H1 (cell line): ENCODE measurements at regions not wholly inside any gene's neighbourhood (a gene's known extent, or its start where the extent isn't known, plus 50 kb on each side); places are given as distances from the start of the nearest gene placed in this dataset.

Experiments used
- CTCF ChIA-PET: fragments of 300-600 bp; sonication (Branson Sonifier 250); formaldehyde crosslinking; loops from one replicate; lab custom pipeline; 2021; ENCODE audit not compliant: partially characterized antibody; lab: Charles Lee
- POLR2A ChIA-PET: fragments of 300-600 bp; sonication (Branson Sonifier 250); formaldehyde crosslinking; loops from one replicate; lab custom pipeline; 2021; ENCODE audit warnings: inconsistent platforms; ENCODE audit not compliant: partially characterized antibody; lab: Charles Lee
- DNase-seq, 2 experiments: peaks; one replicate each; pipeline versions ENCODE4 v3.0.0 to v3.0.0-alpha.2; 2010 to 2022; ENCODE audit warnings: low spot score in 2 of 2, low read depth in 1 of 2, mixed read lengths in 1 of 2
- FAIRE-seq: peaks from 2 replicates; lab custom pipeline; 2011; peaks lifted over from hg19 to GRCh38; lab: Jason Lieb, UNC
- H2AFZ ChIP-seq: 2 replicates; pipeline ENCODE4 v1.8.1; 2012; ENCODE audit warnings: low read length, inconsistent platforms
- H2AK5ac ChIP-seq: 2 replicates; pipeline ENCODE4 v1.6.1; 2013; ENCODE audit warnings: low read depth, low read length
- H2BK120ac ChIP-seq: replicated peaks from 2 replicates; pipeline ENCODE3; 2013; ENCODE audit warnings: low read depth, low read length, inconsistent platforms
- H2BK12ac ChIP-seq: 2 replicates; pipeline ENCODE4 v1.6.1; 2013; ENCODE audit warnings: low read depth, low read length
- H2BK15ac ChIP-seq: 2 replicates; pipeline ENCODE4 v1.6.1; 2013; ENCODE audit warnings: low read length
- H2BK20ac ChIP-seq: 2 replicates; pipeline ENCODE4 v1.6.1; 2013; ENCODE audit warnings: low read length
- H2BK5ac ChIP-seq: 2 replicates; pipeline ENCODE4 v1.6.1; 2013; ENCODE audit warnings: low read depth, low read length
- H3K14ac ChIP-seq: 2 replicates; pipeline ENCODE4 v1.6.1; 2013; ENCODE audit warnings: inconsistent platforms; ENCODE audit not compliant: insufficient read length
- H3K18ac ChIP-seq: 2 replicates; pipeline ENCODE4 v1.6.1; 2013; ENCODE audit warnings: low read length; ENCODE audit errors: extremely low read depth
- H3K23ac ChIP-seq: 2 replicates; pipeline ENCODE4 v1.6.1; 2013; ENCODE audit warnings: inconsistent platforms; ENCODE audit not compliant: insufficient read length
- H3K23me2 ChIP-seq: 2 replicates; pipeline ENCODE4 v1.6.1; 2013; ENCODE audit warnings: low read depth, low read length
- H3K27ac ChIP-seq: 2 replicates; pipeline ENCODE4 v1.6.1; 2011; ENCODE audit warnings: low read depth, low read length, inconsistent platforms
- H3K27me3 ChIP-seq, 4 experiments: replicated peaks in 1 of 4; 1 replicate in 1 of 4; 2 replicates in 3 of 4; pipeline versions ENCODE4 v1.6.1 to v1.8.1; 2011 to 2013; ENCODE audit warnings: low read length in 3 of 4, mild to moderate bottlenecking in 3 of 4, inconsistent platforms in 2 of 4, mixed read lengths in 2 of 4, moderate library complexity in 1 of 4; ENCODE audit not compliant: control insufficient read depth in 3 of 4, insufficient read depth in 3 of 4; ENCODE audit errors: extremely low read depth in 1 of 4
- H3K36me3 ChIP-seq, 4 experiments: 2 replicates each; pipeline versions ENCODE4 v1.6.1 to v1.8.1; 2011 to 2013; ENCODE audit warnings: mild to moderate bottlenecking in 4 of 4, low read length in 3 of 4, moderate library complexity in 2 of 4, control low read depth in 1 of 4, inconsistent platforms in 1 of 4; ENCODE audit not compliant: insufficient read depth in 4 of 4, control insufficient read depth in 2 of 4
- H3K4ac ChIP-seq: replicated peaks from 2 replicates; pipeline ENCODE3; 2013; ENCODE audit warnings: low read length, low read depth, mixed read lengths, inconsistent platforms; ENCODE audit not compliant: insufficient read length
- H3K4me1 ChIP-seq, 4 experiments: replicated peaks in 1 of 4; 1 replicate in 1 of 4; 2 replicates in 3 of 4; pipeline versions ENCODE4 v1.6.1 to v1.8.1; 2011 to 2013; ENCODE audit warnings: low read length in 3 of 4, inconsistent platforms in 2 of 4, mixed read lengths in 1 of 4; ENCODE audit not compliant: insufficient read depth in 4 of 4, control insufficient read depth in 3 of 4
- H3K4me2 ChIP-seq, 2 experiments: 2 replicates each; pipeline versions ENCODE4 v1.6.1 to v1.8.1; 2011 to 2013; ENCODE audit warnings: low read depth in 2 of 2, low read length in 2 of 2, control low read depth in 1 of 2, inconsistent platforms in 1 of 2, mild to moderate bottlenecking in 1 of 2; ENCODE audit not compliant: insufficient read depth in 1 of 2
- H3K4me3 ChIP-seq, 4 experiments: fragments of 200-600, 300-600 bp in 1 of 4; sonication (generic), shearing (Covaris generic), sonication (Bioruptor Twin) in 1 of 4; 2 replicates each; pipeline versions ENCODE4 v1.5.1 to v1.8.1; 2011 to 2016; ENCODE audit warnings: low read length in 4 of 4, low read depth in 3 of 4, control low read depth in 2 of 4, inconsistent platforms in 2 of 4, mild to moderate bottlenecking in 2 of 4, mixed read lengths in 1 of 4, moderate library complexity in 1 of 4; ENCODE audit not compliant: insufficient read depth in 2 of 4; ENCODE audit errors: extremely low read depth in 1 of 4
- H3K56ac ChIP-seq: replicated peaks from 2 replicates; pipeline ENCODE3; 2013; ENCODE audit warnings: low read depth, mild to moderate bottlenecking, mixed read lengths, low read length, inconsistent platforms; ENCODE audit not compliant: insufficient read length
- H3K79me1 ChIP-seq: 2 replicates; pipeline ENCODE4 v1.6.1; 2013; ENCODE audit warnings: low read depth, low read length, control low read depth
- H3K79me2 ChIP-seq, 2 experiments: 2 replicates each; pipeline versions ENCODE4 v1.6.1 to v1.8.1; 2012 to 2013; ENCODE audit warnings: low read length in 2 of 2, mild to moderate bottlenecking in 2 of 2, inconsistent platforms in 1 of 2; ENCODE audit not compliant: insufficient read depth in 2 of 2, control insufficient read depth in 1 of 2
- H3K9ac ChIP-seq, 4 experiments: replicated peaks in 1 of 4; 1 replicate in 1 of 4; 2 replicates in 3 of 4; pipeline versions ENCODE4 v1.6.1 to v1.8.1; 2011 to 2013; ENCODE audit warnings: low read depth in 3 of 4, low read length in 3 of 4, control low read depth in 2 of 4, mild to moderate bottlenecking in 2 of 4, moderate library complexity in 2 of 4, inconsistent platforms in 1 of 4; ENCODE audit errors: extremely low read depth in 1 of 4
- H3K9me3 ChIP-seq, 2 experiments: 2 replicates each; pipeline versions ENCODE4 v1.6.1 to v1.8.1; 2012 to 2013; ENCODE audit warnings: mild to moderate bottlenecking in 2 of 2, moderate library complexity in 2 of 2, control low read depth in 1 of 2, inconsistent platforms in 1 of 2, low read depth in 1 of 2, low read length in 1 of 2, mixed read lengths in 1 of 2; ENCODE audit not compliant: insufficient read depth in 2 of 2
- H4K20me1 ChIP-seq, 2 experiments: replicated peaks in 1 of 2; 2 replicates each; pipeline versions ENCODE3 to v1.8.1; 2011 to 2013; ENCODE audit warnings: inconsistent platforms in 2 of 2, low read length in 2 of 2, mild to moderate bottlenecking in 1 of 2; ENCODE audit not compliant: insufficient read depth in 2 of 2, control insufficient read depth in 1 of 2
- H4K5ac ChIP-seq: 2 replicates; pipeline ENCODE4 v1.6.1; 2013; ENCODE audit warnings: low read length, low read depth, mixed read lengths, inconsistent platforms; ENCODE audit not compliant: insufficient read length
- H4K8ac ChIP-seq: 2 replicates; pipeline ENCODE4 v1.8.0; 2013; ENCODE audit warnings: mild to moderate bottlenecking, moderate library complexity, low read length, inconsistent platforms; ENCODE audit not compliant: insufficient read depth; ENCODE audit errors: extremely low read depth
- H4K91ac ChIP-seq: replicated peaks from 2 replicates; pipeline ENCODE3; 2013; ENCODE audit warnings: low read length, mixed read lengths, inconsistent platforms; ENCODE audit not compliant: insufficient read length
- ASH2L ChIP-seq: fragments of 200-600, 300-600 bp; sonication (generic); IDR thresholded peaks from one replicate; pipeline ENCODE4 v1.7.1; 2017; ENCODE audit warnings: low read length
- BCL11A ChIP-seq, 2 experiments: IDR thresholded peaks; one replicate each; pipeline ENCODE4 v1.6.1; 2011; ENCODE audit warnings: low read depth in 2 of 2, low read length in 2 of 2, mild to moderate bottlenecking in 2 of 2
- CBX8 ChIP-seq: fragments of 300-800, 300-1000 bp; sonication (generic); IDR thresholded peaks from 2 replicates; pipeline ENCODE4 v1.7.1; 2016; ENCODE audit warnings: low read depth, low read length, borderline replicate concordance
- CTBP2 ChIP-seq: IDR thresholded peaks from 2 replicates; pipeline ENCODE4 v1.7.0; 2011; ENCODE audit warnings: borderline replicate concordance, mild to moderate bottlenecking, moderate library complexity, mixed read lengths, low read length; ENCODE audit not compliant: insufficient read depth, insufficient read length
- GABPA ChIP-seq: IDR thresholded peaks from 2 replicates; pipeline ENCODE4 v1.6.1; 2011; ENCODE audit warnings: mild to moderate bottlenecking, low read length, moderate library complexity, borderline replicate concordance; ENCODE audit not compliant: insufficient read depth
- KDM4A ChIP-seq: IDR thresholded peaks from one replicate; pipeline ENCODE4 v1.7.1; 2012; ENCODE audit warnings: low read depth, mild to moderate bottlenecking, moderate library complexity, low read length, inconsistent platforms; ENCODE audit not compliant: severe bottlenecking
- RFX5 ChIP-seq: IDR thresholded peaks from 2 replicates; pipeline ENCODE4 v1.6.1; 2011; ENCODE audit warnings: low read depth, low read length, improper control_type of control experiment, borderline replicate concordance
- TAF7 ChIP-seq: optimal IDR thresholded peaks from 2 replicates; pipeline ENCODE3; 2011; ENCODE audit warnings: low read depth, mild to moderate bottlenecking, inconsistent platforms, low read length, moderate library complexity, borderline replicate concordance
- TF ChIP-seq, protein P1 (sequence below): IDR thresholded peaks from 2 replicates; pipeline ENCODE4 v1.6.1; 2012; ENCODE audit warnings: inconsistent platforms
- TF ChIP-seq, protein P2 (sequence below): IDR thresholded peaks from 2 replicates; pipeline ENCODE4 v1.6.1; 2012; ENCODE audit warnings: inconsistent platforms

DNA sequence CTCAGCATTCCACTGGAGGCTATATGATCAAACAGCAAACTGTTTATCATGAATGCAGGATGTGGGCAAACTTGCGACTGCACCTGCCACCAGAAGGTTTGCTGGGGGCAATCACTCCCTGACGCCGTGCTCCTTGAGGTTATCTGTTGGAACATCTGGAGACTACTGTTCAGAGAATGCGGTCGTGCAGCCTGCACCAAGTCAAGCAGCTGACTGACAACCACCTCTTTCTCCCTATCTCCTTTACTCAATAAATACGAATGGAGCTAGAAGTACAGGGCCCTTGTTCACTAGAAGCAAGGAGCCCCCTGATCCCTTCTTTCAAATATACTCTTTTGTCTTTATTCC, 2101.2 kb downstream of the TP53TG3F start (continued):
- no peak for TF ChIP-seq TAF7

DNA sequence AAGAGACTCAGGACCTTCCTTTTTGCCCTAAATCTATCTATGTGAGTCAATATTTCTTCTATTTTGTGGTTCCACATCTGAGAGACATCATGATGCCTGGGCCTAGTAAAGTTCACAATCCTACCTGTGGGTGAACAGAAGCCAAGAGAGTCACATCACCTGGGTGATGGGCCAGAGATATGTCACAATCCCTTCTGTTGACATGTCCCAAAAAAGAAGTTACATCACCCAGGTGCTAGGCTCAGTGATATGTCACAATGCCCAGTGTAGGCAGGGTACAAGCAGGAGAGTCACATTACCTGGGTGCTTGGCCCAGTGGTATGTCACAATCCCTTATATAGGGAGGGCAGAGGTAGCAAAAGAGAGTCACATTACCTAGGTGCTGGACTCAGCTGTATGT, 2101.9 kb downstream of the TP53TG3F start:
- H3K4me1 ChIP-seq, result no peaks in the 10 kb centered on the region
- no peak overlapping the region for H2BK15ac ChIP-seq
- H2BK12ac ChIP-seq, result no peak overlapping the region
- no peaks in the 10 kb centered on the region for H3K23me2 ChIP-seq
- H4K20me1 ChIP-seq, result no peaks in the 10 kb centered on the region
- no peak overlapping the region for H3K23ac ChIP-seq
- H3K79me1 ChIP-seq, result no peaks in the 10 kb centered on the region
- H2BK5ac ChIP-seq, result no peak overlapping the region
- no peak overlapping the region for H2AFZ ChIP-seq
- POLR2A ChIA-PET, result no interaction called here
- no peak overlapping the region for H3K4me3 ChIP-seq
- no peak overlapping the region for H4K8ac ChIP-seq
- DNase-seq, result no peak
- H3K9me3 ChIP-seq, result peaks cover 88 to 96% of the 10 kb centered on the region in 2 experiments
- no peak for TF ChIP-seq CBX8
- TF ChIP-seq, protein P1, sequence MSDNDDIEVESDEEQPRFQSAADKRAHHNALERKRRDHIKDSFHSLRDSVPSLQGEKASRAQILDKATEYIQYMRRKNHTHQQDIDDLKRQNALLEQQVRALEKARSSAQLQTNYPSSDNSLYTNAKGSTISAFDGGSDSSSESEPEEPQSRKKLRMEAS, result no peak
- no peak for TF ChIP-seq GABPA
- TF ChIP-seq, protein P2, sequence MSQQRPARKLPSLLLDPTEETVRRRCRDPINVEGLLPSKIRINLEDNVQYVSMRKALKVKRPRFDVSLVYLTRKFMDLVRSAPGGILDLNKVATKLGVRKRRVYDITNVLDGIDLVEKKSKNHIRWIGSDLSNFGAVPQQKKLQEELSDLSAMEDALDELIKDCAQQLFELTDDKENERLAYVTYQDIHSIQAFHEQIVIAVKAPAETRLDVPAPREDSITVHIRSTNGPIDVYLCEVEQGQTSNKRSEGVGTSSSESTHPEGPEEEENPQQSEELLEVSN, result no peak
- no peak for TF ChIP-seq RFX5
- TF ChIP-seq KDM4A, result no peak
- TF ChIP-seq CTBP2, result no peak
- no peak for TF ChIP-seq BCL11A (IDR thresholded peaks at IDR 0.05; ENCODE audit: low read depth in 2 of 2, low read length in 2 of 2)
- TF ChIP-seq ASH2L, result no peak
- TF ChIP-seq, all 59 proteins: peak for 0
- Histone ChIP-seq H2BK120ac (no peak overlapping the region), H3K56ac (no peak overlapping the region), H3K4me2 (no peak overlapping the region), H3K36me3 (no peaks in the 10 kb centered on the region), H3K27me3 (no peaks in the 10 kb centered on the region), H2AK5ac (no peak overlapping the region), H4K91ac (no peak overlapping the region), H3K79me2 (no peaks in the 10 kb centered on the region), H3K27ac (no peak overlapping the region), H2BK20ac (no peak overlapping the region), H3K9ac (no peak overlapping the region), H3K14ac (no peak overlapping the region), H3K18ac (no peak overlapping the region), H4K5ac (no peak overlapping the region), H3K4ac (no peak overlapping the region)
- no peak for FAIRE-seq
- CTCF ChIA-PET, result no interaction called here
